Heart right ventricle (tissue), 16 donors: ENCODE measurements at regions not wholly inside any gene's neighbourhood (a gene's known extent, or its start where the extent isn't known, plus 50 kb on each side); places are given as distances from the start of the nearest gene placed in this dataset.

Experiments
- ATAC-seq, 8 donors: fragments of 200-7000 bp; cut with Tn5 transposase; one replicate each; pipeline ENCODE4 v1.9.1; 2020; ENCODE audit warnings: mild to moderate bottlenecking in 8 of 8, moderate library complexity in 8 of 8, moderate number of reproducible peaks in 1 of 8
- DNase-seq, 2 donors: peaks; one replicate each; pipeline ENCODE4 v3.0.0-alpha.2; 2020
- H3K27ac ChIP-seq, 10 donors: fragments of 200-600 bp; sonication (generic) in 2 of 10; one replicate each; pipeline versions ENCODE4 v1.5.0 to v1.8.0; 2020 to 2022; ENCODE audit warnings: mild to moderate bottlenecking in 3 of 10
- H3K27me3 ChIP-seq, 7 donors: fragments of 200-600 bp; one replicate each; pipeline ENCODE4 v1.8.0; 2021 to 2022; ENCODE audit warnings: mild to moderate bottlenecking in 2 of 7
- H3K36me3 ChIP-seq, 9 donors: fragments of 200-600 bp; sonication (generic) in 1 of 9; one replicate each; pipeline versions ENCODE4 v1.5.0 to v1.8.0; 2020 to 2022; ENCODE audit warnings: mild to moderate bottlenecking in 2 of 9
- H3K4me1 ChIP-seq, 9 donors: fragments of 200-600 bp; sonication (generic) in 1 of 9; one replicate each; pipeline versions ENCODE4 v1.5.0 to v1.8.0; 2020 to 2022; ENCODE audit warnings: mild to moderate bottlenecking in 4 of 9
- H3K4me3 ChIP-seq, 10 donors: fragments of 200-600 bp; sonication (generic) in 2 of 10; one replicate each; pipeline versions ENCODE4 v1.5.0 to v1.8.0; 2020 to 2022; ENCODE audit warnings: mild to moderate bottlenecking in 7 of 10, moderate library complexity in 2 of 10
- H3K9me3 ChIP-seq, 11 donors: fragments of 200-600 bp in 10 of 11; sonication (generic) in 2 of 11; one replicate each; pipeline versions ENCODE4 v1.5.0 to v1.8.0; 2013 to 2022; ENCODE audit warnings: mild to moderate bottlenecking in 2 of 11, control low read depth in 1 of 11, moderate library complexity in 1 of 11
- CTCF ChIP-seq, 9 donors: fragments of 200-600 bp; sonication (generic) in 2 of 9; IDR thresholded peaks; one replicate each; pipeline versions ENCODE4 v1.5.0 to v1.8.0; 2021 to 2022; ENCODE audit warnings: antibody characterized with exemption in 9 of 9, mild to moderate bottlenecking in 5 of 9, moderate library complexity in 1 of 9
- WGBS, 2 donors: extraction: QIAGEN DNeasy Blood & Tissue Kit; methylation state at CpG; one replicate each; pipeline ENCODE4 v1.1.7; 2013; ENCODE audit warnings: inconsistent platforms in 1 of 2; 5-methylcytosine and 5-hydroxymethylcytosine counted together
- intact Hi-C, 10 donors: fragments of 100-400 bp; cut with DNase I; formaldehyde crosslinking; loops; one replicate each; pipeline versions ENCODE4 v1.11.1 to v1.14.2; 2022
- donor health status: Arrhythmogenic right ventricular cardiomyopathy.
- donor health status: ischemic (EF 13 %, LVEDD 7.1; RV severe dilation, severe dysfunction).
- donor health status: healthy with polysubstance abuse.
- donor health status: DM: no; HTN: yes; CAD: no.
- donor health status: DM: no; HTN: no; CAD: no.
- donor health status: ischemic (EF 25% LVEDD 6.9; RV normal size, moderate dysfunction).
- donor health status: ischemic (EF 25% LVEDD 5.7; RV mildly dilated, moderate dysfunction).
- donor health status: healthy.
- donor health status: DM: yes; HTN: yes; CAD: no.
- donor health status: Ischemic cardiomyopathy.
- donor health status: ischemic (EF 35%, LVEDD 5.7; RV mildly dilated, moderate dysfunction).
- donor health status: nonischemic (EF 11% LVEDD 7.7; RV severe dilation, severe dysfunction).
- donor health status: DM: yes; HTN: yes; CAD: no.
- donor health status: PGD.
- donor health status: ischemic (EF 29% LVEDD 5.4; RV normal size, mild dysfunction).
- donor health status: nonischemic (EF 23%, LVEDD 6.1; RV moderate dilation, normal function).

- Histone ChIP-seq H3K4me3 (no peak overlapping the region), H3K9me3 (no peaks in the 10 kb centered on the region), H3K36me3 (no peaks in the 10 kb centered on the region), H3K4me1 (peaks cover 0 to 11% (median 5%) of the 10 kb centered on the region in 9 donors), H3K27ac (no peak overlapping the region), H3K27me3 (no peaks in the 10 kb centered on the region)
- WGBS, 2 donors = 88% methylated on average over 5 of the region's 5 CpGs
- ATAC-seq (no peak), DNase-seq (no peak)
- TF ChIP-seq CTCF (IDR thresholded peaks at IDR 0.05) = no peak
- intact Hi-C loops = loop anchor here in 1 of 10 donors (10.0 kb wide), 1 partner anchor 174 kb away; no protein-coding TSS in a partner anchor
Measured at GRCh38 chr3:105960381-105960780, 91.6 kb upstream of the CBLB start.

- intact Hi-C loops = loop anchor here in 1 of 10 donors (10.0 kb wide), 1 partner anchor 172 kb away; no protein-coding TSS in a partner anchor
- Histone ChIP-seq H3K4me3 (no peak overlapping the region), H3K36me3 (no peaks in the 10 kb centered on the region), H3K27ac (no peak overlapping the region), H3K4me1 (peaks cover 0 to 20% (median 7%) of the 10 kb centered on the region in 9 donors), H3K9me3 (no peaks in the 10 kb centered on the region), H3K27me3 (no peaks in the 10 kb centered on the region)
- TF ChIP-seq CTCF (IDR thresholded peaks at IDR 0.05) = no peak
- no peak for ATAC-seq
- 64 to 76% methylated on average over 1 of the region's 1 CpG for WGBS, 2 donors
- no peak for DNase-seq
Measured at GRCh38 chr3:105963161-105963560, 94.3 kb upstream of the CBLB start.

GRCh38 chr3:105965384-105965783 is 96.6 kb upstream of the CBLB start:
- Histone ChIP-seq H3K27ac (no peak overlapping the region), H3K36me3 (no peaks in the 10 kb centered on the region), H3K27me3 (no peaks in the 10 kb centered on the region), H3K9me3 (peaks cover 0 to 2% (median 0%) of the 10 kb centered on the region in 11 donors), H3K4me3 (no peak overlapping the region), H3K4me1 (peaks cover 0 to 20% (median 10%) of the 10 kb centered on the region in 9 donors)
- peak in 6 of 8 donors; percentile 34 to 76 (median 62) for ATAC-seq
- WGBS, 2 donors = 41 to 50% methylated on average over 3 of the region's 3 CpGs
- intact Hi-C loops = loop anchor here in 1 of 10 donors (10.0 kb wide), 1 partner anchor 169 kb away; no protein-coding TSS in a partner anchor
- DNase-seq = peak in 1 of 2 donors; percentile 22
- TF ChIP-seq CTCF (IDR thresholded peaks at IDR 0.05) = no peak

GRCh38 chr3:105967117-105967516 is 98.3 kb upstream of the CBLB start:
- Histone ChIP-seq H3K9me3 (peaks cover 0 to 18% (median 0%) of the 10 kb centered on the region in 11 donors), H3K27me3 (no peaks in the 10 kb centered on the region), H3K4me1 (peaks cover 0 to 20% (median 10%) of the 10 kb centered on the region in 9 donors), H3K4me3 (no peak overlapping the region), H3K36me3 (no peaks in the 10 kb centered on the region), H3K27ac (no peak overlapping the region)
- ATAC-seq (peak in 3 of 8 donors; percentile 33 to 49 (median 37)), DNase-seq (no peak)
- intact Hi-C loops = loop anchor here in 1 of 10 donors (10.0 kb wide), 1 partner anchor 168 kb away; no protein-coding TSS in a partner anchor
- no peak for TF ChIP-seq CTCF (IDR thresholded peaks at IDR 0.05)
- 22 to 40% methylated on average over 1 of the region's 1 CpG for whole genome bisulfite sequencing, 2 donors
